Loucy (cell line): ENCODE measurements at regions not wholly inside any gene's neighbourhood (a gene's known extent, or its start where the extent isn't known, plus 50 kb on each side); places are given as distances from the start of the nearest gene placed in this dataset.

Experiments used
- H2AFZ ChIP-seq: fragments of 200-600 bp; sonication (generic); 2 replicates; pipeline ENCODE4 v1.6.0; 2016; ENCODE audit warnings: antibody characterized with exemption, mild to moderate bottlenecking, low read length, moderate library complexity
- H3F3A ChIP-seq: fragments of 200-600 bp; 2 replicates; pipeline ENCODE4 v1.6.0; 2016; ENCODE audit warnings: antibody characterized with exemption, low read depth, mild to moderate bottlenecking
- H3K27me3 ChIP-seq: fragments of 200-600 bp; sonication (generic); 2 replicates; pipeline ENCODE4 v1.6.1; 2014; ENCODE audit warnings: low read length, mild to moderate bottlenecking; ENCODE audit not compliant: insufficient read depth, poor library complexity, severe bottlenecking
- H3K36me3 ChIP-seq: fragments of 200-600 bp; sonication (generic); 2 replicates; pipeline ENCODE4 v1.6.1; 2016; ENCODE audit warnings: low read length; ENCODE audit not compliant: insufficient read depth
- H3K4me1 ChIP-seq: fragments of 200-600 bp; sonication (generic); 2 replicates; pipeline ENCODE4 v1.5.1; 2014; ENCODE audit warnings: low read length, mild to moderate bottlenecking; ENCODE audit not compliant: insufficient read depth, poor library complexity, severe bottlenecking
- H3K4me2 ChIP-seq: fragments of 200-600 bp; sonication (generic); 2 replicates; pipeline ENCODE4 v1.6.0; 2014; ENCODE audit warnings: antibody characterized with exemption, low read length, low read depth, mild to moderate bottlenecking; ENCODE audit not compliant: poor library complexity, severe bottlenecking
- H3K4me3 ChIP-seq: fragments of 200-600 bp; sonication (generic); 2 replicates; pipeline ENCODE4 v1.5.1; 2014; ENCODE audit warnings: low read length, mild to moderate bottlenecking, mixed read lengths; ENCODE audit not compliant: poor library complexity, severe bottlenecking
- H3K79me2 ChIP-seq: fragments of 200-600 bp; sonication (generic); 2 replicates; pipeline ENCODE4 v1.6.1; 2014; ENCODE audit warnings: low read length; ENCODE audit not compliant: insufficient read depth
- H3K9ac ChIP-seq: fragments of 200-600 bp; sonication (generic); 2 replicates; pipeline ENCODE4 v1.6.0; 2014; ENCODE audit warnings: mild to moderate bottlenecking, low read depth, low read length, moderate library complexity; ENCODE audit not compliant: poor library complexity, severe bottlenecking
- H3K9me2 ChIP-seq: fragments of 200-600 bp; sonication (generic); replicated peaks from 2 replicates; pipeline ENCODE4 v1.6.1; 2016; ENCODE audit warnings: low read depth, low read length, mixed read lengths
- H3K9me3 ChIP-seq: fragments of 200-600 bp; sonication (generic); 2 replicates; pipeline ENCODE4 v1.6.1; 2014; ENCODE audit warnings: mild to moderate bottlenecking, antibody characterized with exemption, low read length, low read depth; ENCODE audit not compliant: insufficient read depth
- H4K20me1 ChIP-seq: fragments of 200-600 bp; sonication (generic); 2 replicates; pipeline ENCODE4 v1.6.0; 2014; ENCODE audit warnings: antibody characterized with exemption, low read length, mild to moderate bottlenecking; ENCODE audit not compliant: insufficient read depth, poor library complexity, severe bottlenecking
- CTCF ChIP-seq: fragments of 200-600 bp; sonication (generic); conservative IDR thresholded peaks from 2 replicates; pipeline ENCODE4 v1.5.1; 2014; ENCODE audit warnings: mild to moderate bottlenecking, antibody characterized with exemption, low read length
- EZH2phosphoT487 ChIP-seq: fragments of 200-600 bp; IDR thresholded peaks from 2 replicates; pipeline ENCODE4 v1.6.1; 2018; ENCODE audit warnings: antibody characterized with exemption, mild to moderate bottlenecking, moderate library complexity, borderline replicate concordance

GRCh38 chr14:86420131-86420530, 890.2 kb downstream of the FLRT2 start:
- no peaks in the 10 kb centered on the region for H3K27me3 ChIP-seq
- H3K9me2 ChIP-seq: no peaks in the 10 kb centered on the region
- no peak overlapping the region for H3K9ac ChIP-seq
- no peaks in the 10 kb centered on the region for H4K20me1 ChIP-seq
- H3K4me2 ChIP-seq: no peak overlapping the region
- no peaks in the 10 kb centered on the region for H3K9me3 ChIP-seq
- H3K36me3 ChIP-seq: no peaks in the 10 kb centered on the region
- no peak overlapping the region for H3K4me3 ChIP-seq
- no peaks in the 10 kb centered on the region for H3F3A ChIP-seq
- H2AFZ ChIP-seq: peak overlapping the region; percentile 57; the same call in 1 of the 2 replicates
- TF ChIP-seq EZH2phosphoT487 (no peak), CTCF (no peak)
- peaks cover 30% of the 10 kb centered on the region for H3K4me1 ChIP-seq
- no peaks in the 10 kb centered on the region for H3K79me2 ChIP-seq

- no peak for TF ChIP-seq CTCF
- TF ChIP-seq EZH2phosphoT487: no peak
- H3K9ac ChIP-seq: no peak overlapping the region
- no peak overlapping the region for H3K4me3 ChIP-seq
- H3K9me3 ChIP-seq: no peaks in the 10 kb centered on the region
- H3K36me3 ChIP-seq: no peaks in the 10 kb centered on the region
- H3K4me1 ChIP-seq: peaks cover 9% of the 10 kb centered on the region
- no peaks in the 10 kb centered on the region for H3F3A ChIP-seq
- no peaks in the 10 kb centered on the region for H3K79me2 ChIP-seq
- H3K27me3 ChIP-seq: no peaks in the 10 kb centered on the region
- no peak overlapping the region for H3K4me2 ChIP-seq
- no peaks in the 10 kb centered on the region for H4K20me1 ChIP-seq
- H3K9me2 ChIP-seq: no peaks in the 10 kb centered on the region
- H2AFZ ChIP-seq: no peak overlapping the region
Observed at GRCh38 chr14:86414146-86414545, 884.2 kb downstream of the FLRT2 start.

- Histone ChIP-seq H3K79me2 (no peaks in the 10 kb centered on the region), H3K4me3 (no peak overlapping the region), H3F3A (no peaks in the 10 kb centered on the region), H3K9me2 (no peaks in the 10 kb centered on the region), H3K4me1 (no peaks in the 10 kb centered on the region), H3K4me2 (no peak overlapping the region), H3K9me3 (no peaks in the 10 kb centered on the region), H3K27me3 (no peaks in the 10 kb centered on the region), H4K20me1 (no peaks in the 10 kb centered on the region), H3K36me3 (no peaks in the 10 kb centered on the region), H2AFZ (no peak overlapping the region), H3K9ac (no peak overlapping the region)
- TF ChIP-seq CTCF (no peak), EZH2phosphoT487 (no peak)
Observed at GRCh38 chr14:86404989-86405649, 875.2 kb downstream of the FLRT2 start.
